Testis (tissue), 2 donors: ENCODE measurements at regions not wholly inside any gene's neighbourhood (a gene's known extent, or its start where the extent isn't known, plus 50 kb on each side); places are given as distances from the start of the nearest gene placed in this dataset.

Experiments used
- POLR2A ChIP-seq: fragments of 450-650 bp; IDR thresholded peaks from one replicate; pipeline ENCODE4 v1.6.1; 2017; ENCODE audit warnings: antibody characterized with exemption, mild to moderate bottlenecking, moderate library complexity
- TF ChIP-seq, protein P1 (sequence below), 3 experiments: fragments of 450-650 bp in 2 of 3; fragments of 200-600 bp in 1 of 3; sonication (generic) in 1 of 3; IDR thresholded peaks; one replicate each; pipeline ENCODE4 v1.5.1; 2016 to 2019; ENCODE audit warnings: antibody characterized with exemption in 3 of 3, mild to moderate bottlenecking in 2 of 3, moderate library complexity in 1 of 3

DNA sequence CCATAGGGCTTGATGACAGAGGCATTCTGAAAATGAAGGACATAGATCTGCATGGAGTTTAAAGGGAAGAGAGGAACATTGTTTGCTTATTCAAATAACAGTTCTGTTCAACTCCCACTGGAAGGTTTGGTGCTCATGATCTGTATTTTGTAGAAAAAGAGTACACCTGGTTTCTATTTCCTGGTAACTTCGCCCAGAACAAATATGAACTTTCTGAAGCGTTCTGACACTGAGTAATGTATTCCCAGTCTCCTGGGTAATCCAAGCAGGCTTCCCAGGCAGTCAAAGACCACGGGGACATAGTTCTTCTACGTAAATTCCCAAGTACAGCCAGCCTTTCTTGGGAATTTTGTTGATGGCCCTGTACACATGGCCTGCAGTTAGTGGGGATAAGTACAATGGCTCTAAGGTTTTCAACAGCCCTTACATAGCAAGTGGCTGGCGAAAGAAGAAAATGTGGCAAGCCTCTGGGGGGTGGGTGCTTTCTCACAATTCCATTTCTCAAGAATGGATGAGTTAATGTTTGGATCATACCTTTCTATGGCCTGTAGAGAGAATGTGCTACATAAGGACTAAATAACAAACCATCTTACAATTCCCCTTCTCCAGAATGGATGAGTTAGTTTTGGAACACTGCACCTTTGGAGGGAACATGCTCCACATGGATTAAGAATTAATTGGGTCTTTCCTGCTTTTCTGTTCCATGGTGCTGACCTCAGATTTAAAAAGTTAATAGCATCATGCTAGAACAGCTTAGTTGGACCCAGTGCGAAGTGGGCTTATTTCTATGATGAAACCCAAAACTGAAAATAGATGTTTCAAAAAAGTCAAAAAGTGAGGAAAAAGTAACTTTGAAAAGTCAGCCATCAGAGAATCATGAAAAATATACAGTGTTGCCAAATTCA lies 52.7 kb downstream of the COL6A6 start:
- TF ChIP-seq, protein P1, sequence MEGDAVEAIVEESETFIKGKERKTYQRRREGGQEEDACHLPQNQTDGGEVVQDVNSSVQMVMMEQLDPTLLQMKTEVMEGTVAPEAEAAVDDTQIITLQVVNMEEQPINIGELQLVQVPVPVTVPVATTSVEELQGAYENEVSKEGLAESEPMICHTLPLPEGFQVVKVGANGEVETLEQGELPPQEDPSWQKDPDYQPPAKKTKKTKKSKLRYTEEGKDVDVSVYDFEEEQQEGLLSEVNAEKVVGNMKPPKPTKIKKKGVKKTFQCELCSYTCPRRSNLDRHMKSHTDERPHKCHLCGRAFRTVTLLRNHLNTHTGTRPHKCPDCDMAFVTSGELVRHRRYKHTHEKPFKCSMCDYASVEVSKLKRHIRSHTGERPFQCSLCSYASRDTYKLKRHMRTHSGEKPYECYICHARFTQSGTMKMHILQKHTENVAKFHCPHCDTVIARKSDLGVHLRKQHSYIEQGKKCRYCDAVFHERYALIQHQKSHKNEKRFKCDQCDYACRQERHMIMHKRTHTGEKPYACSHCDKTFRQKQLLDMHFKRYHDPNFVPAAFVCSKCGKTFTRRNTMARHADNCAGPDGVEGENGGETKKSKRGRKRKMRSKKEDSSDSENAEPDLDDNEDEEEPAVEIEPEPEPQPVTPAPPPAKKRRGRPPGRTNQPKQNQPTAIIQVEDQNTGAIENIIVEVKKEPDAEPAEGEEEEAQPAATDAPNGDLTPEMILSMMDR (IDR thresholded peaks at IDR 0.05): no peak
- TF ChIP-seq POLR2A: no peak
